ENCODE measurements at regions not wholly inside any gene's neighbourhood (a gene's known extent, or its start where the extent isn't known, plus 50 kb on each side); places are given as distances from the start of the nearest gene placed in this dataset.

- H3K27me3 ChIP-seq (ENCODE audit: control insufficient read depth in 2 of 2, insufficient read depth in 2 of 2, low read length in 2 of 2) = no peaks in the 10 kb centered on the region
- H3K36me3 ChIP-seq (ENCODE audit: control insufficient read depth in 2 of 2, insufficient read depth in 2 of 2, low read length in 2 of 2) = no peaks in the 10 kb centered on the region
- no peaks in the 10 kb centered on the region for H3K9me3 ChIP-seq (ENCODE audit: control insufficient read depth in 2 of 2, low read length in 2 of 2)
- no peak overlapping the region for H3K9ac ChIP-seq (ENCODE audit: low read depth in 1 of 2, low read length in 2 of 2)
- H3K4me3 ChIP-seq (ENCODE audit: low read length in 2 of 2) = no peak overlapping the region
- no peak overlapping the region for H3K27ac ChIP-seq (ENCODE audit: low read depth in 2 of 2, low read length in 2 of 2)
- no peaks in the 10 kb centered on the region for H3K4me1 ChIP-seq (ENCODE audit: control insufficient read depth in 2 of 2, insufficient read depth in 2 of 2, low read length in 2 of 2)
Measured at GRCh38 chr18:67354692-67355091, 161.8 kb downstream of the DSEL start.

GRCh38 chr18:67354091-67354490 lies 162.4 kb downstream of the DSEL start:
- Histone ChIP-seq H3K27ac (ENCODE audit: low read depth in 2 of 2, low read length in 2 of 2) (no peak overlapping the region), H3K9me3 (ENCODE audit: control insufficient read depth in 2 of 2, low read length in 2 of 2) (no peaks in the 10 kb centered on the region), H3K27me3 (ENCODE audit: control insufficient read depth in 2 of 2, insufficient read depth in 2 of 2, low read length in 2 of 2) (no peaks in the 10 kb centered on the region), H3K4me1 (ENCODE audit: control insufficient read depth in 2 of 2, insufficient read depth in 2 of 2, low read length in 2 of 2) (no peaks in the 10 kb centered on the region), H3K36me3 (ENCODE audit: control insufficient read depth in 2 of 2, insufficient read depth in 2 of 2, low read length in 2 of 2) (no peaks in the 10 kb centered on the region), H3K4me3 (ENCODE audit: low read length in 2 of 2) (no peak overlapping the region), H3K9ac (ENCODE audit: low read depth in 1 of 2, low read length in 2 of 2) (no peak overlapping the region)

- Histone ChIP-seq H3K9ac (ENCODE audit: low read depth in 1 of 2, low read length in 2 of 2) (no peak overlapping the region), H3K4me1 (ENCODE audit: control insufficient read depth in 2 of 2, insufficient read depth in 2 of 2, low read length in 2 of 2) (no peaks in the 10 kb centered on the region), H3K27me3 (ENCODE audit: control insufficient read depth in 2 of 2, insufficient read depth in 2 of 2, low read length in 2 of 2) (no peaks in the 10 kb centered on the region), H3K36me3 (ENCODE audit: control insufficient read depth in 2 of 2, insufficient read depth in 2 of 2, low read length in 2 of 2) (no peaks in the 10 kb centered on the region), H3K9me3 (ENCODE audit: control insufficient read depth in 2 of 2, low read length in 2 of 2) (no peaks in the 10 kb centered on the region), H3K27ac (ENCODE audit: low read depth in 2 of 2, low read length in 2 of 2) (no peak overlapping the region), H3K4me3 (ENCODE audit: low read length in 2 of 2) (no peak overlapping the region)
Measured at GRCh38 chr18:67347438-67347837, 169.1 kb downstream of the DSEL start.

GRCh38 chr18:67342159-67342558 lies 174.4 kb downstream of the DSEL start:
- no peak overlapping the region for H3K4me3 ChIP-seq (ENCODE audit: low read length in 2 of 2)
- no peaks in the 10 kb centered on the region for H3K9me3 ChIP-seq (ENCODE audit: control insufficient read depth in 2 of 2, low read length in 2 of 2)
- no peak overlapping the region for H3K27ac ChIP-seq (ENCODE audit: low read depth in 2 of 2, low read length in 2 of 2)
- H3K27me3 ChIP-seq (ENCODE audit: control insufficient read depth in 2 of 2, insufficient read depth in 2 of 2, low read length in 2 of 2) = no peaks in the 10 kb centered on the region
- no peak overlapping the region for H3K9ac ChIP-seq (ENCODE audit: low read depth in 1 of 2, low read length in 2 of 2)
- H3K4me1 ChIP-seq (ENCODE audit: control insufficient read depth in 2 of 2, insufficient read depth in 2 of 2, low read length in 2 of 2) = no peaks in the 10 kb centered on the region
- H3K36me3 ChIP-seq (ENCODE audit: control insufficient read depth in 2 of 2, insufficient read depth in 2 of 2, low read length in 2 of 2) = no peaks in the 10 kb centered on the region

- H3K9me3 ChIP-seq (ENCODE audit: control insufficient read depth in 2 of 2, low read length in 2 of 2) = no peaks in the 10 kb centered on the region
- no peak overlapping the region for H3K9ac ChIP-seq (ENCODE audit: low read depth in 1 of 2, low read length in 2 of 2)
- no peak overlapping the region for H3K4me3 ChIP-seq (ENCODE audit: low read length in 2 of 2)
Measured at GRCh38 chr18:67337696-67338095, 178.8 kb downstream of the DSEL start.

GRCh38 chr18:67331857-67332256 lies 184.7 kb downstream of the DSEL start:
- H3K27me3 ChIP-seq (ENCODE audit: control insufficient read depth in 2 of 2, insufficient read depth in 2 of 2, low read length in 2 of 2) = no peaks in the 10 kb centered on the region
- no peaks in the 10 kb centered on the region for H3K9me3 ChIP-seq (ENCODE audit: control insufficient read depth in 2 of 2, low read length in 2 of 2)
- H3K27ac ChIP-seq (ENCODE audit: low read depth in 2 of 2, low read length in 2 of 2) = no peak overlapping the region
- H3K4me3 ChIP-seq (ENCODE audit: low read length in 2 of 2) = no peak overlapping the region
- H3K4me1 ChIP-seq (ENCODE audit: control insufficient read depth in 2 of 2, insufficient read depth in 2 of 2, low read length in 2 of 2) = no peaks in the 10 kb centered on the region
- H3K9ac ChIP-seq (ENCODE audit: low read depth in 1 of 2, low read length in 2 of 2) = no peak overlapping the region
- H3K36me3 ChIP-seq (ENCODE audit: control insufficient read depth in 2 of 2, insufficient read depth in 2 of 2, low read length in 2 of 2) = no peaks in the 10 kb centered on the region

More at GRCh38 chr18:67337696-67338095, 178.8 kb downstream of the DSEL start:
- H3K27me3 ChIP-seq (ENCODE audit: control insufficient read depth in 2 of 2, insufficient read depth in 2 of 2, low read length in 2 of 2) = no peaks in the 10 kb centered on the region
- no peak overlapping the region for H3K27ac ChIP-seq (ENCODE audit: low read depth in 2 of 2, low read length in 2 of 2)
- H3K4me1 ChIP-seq (ENCODE audit: control insufficient read depth in 2 of 2, insufficient read depth in 2 of 2, low read length in 2 of 2) = no peaks in the 10 kb centered on the region
- no peaks in the 10 kb centered on the region for H3K36me3 ChIP-seq (ENCODE audit: control insufficient read depth in 2 of 2, insufficient read depth in 2 of 2, low read length in 2 of 2)

- no peaks in the 10 kb centered on the region for H3K9me3 ChIP-seq (ENCODE audit: control insufficient read depth in 2 of 2, low read length in 2 of 2)
- H3K36me3 ChIP-seq (ENCODE audit: control insufficient read depth in 2 of 2, insufficient read depth in 2 of 2, low read length in 2 of 2) = no peaks in the 10 kb centered on the region
- no peaks in the 10 kb centered on the region for H3K4me1 ChIP-seq (ENCODE audit: control insufficient read depth in 2 of 2, insufficient read depth in 2 of 2, low read length in 2 of 2)
- H3K4me3 ChIP-seq (ENCODE audit: low read length in 2 of 2) = no peak overlapping the region
- H3K27ac ChIP-seq (ENCODE audit: low read depth in 2 of 2, low read length in 2 of 2) = no peak overlapping the region
- H3K9ac ChIP-seq (ENCODE audit: low read depth in 1 of 2, low read length in 2 of 2) = no peak overlapping the region
- no peaks in the 10 kb centered on the region for H3K27me3 ChIP-seq (ENCODE audit: control insufficient read depth in 2 of 2, insufficient read depth in 2 of 2, low read length in 2 of 2)
Measured at GRCh38 chr18:67319109-67319508, 197.4 kb downstream of the DSEL start.

- no peak overlapping the region for H3K27ac ChIP-seq (ENCODE audit: low read depth in 2 of 2, low read length in 2 of 2)
- H3K4me1 ChIP-seq (ENCODE audit: control insufficient read depth in 2 of 2, insufficient read depth in 2 of 2, low read length in 2 of 2) = no peaks in the 10 kb centered on the region
- no peak overlapping the region for H3K9ac ChIP-seq (ENCODE audit: low read depth in 1 of 2, low read length in 2 of 2)
- H3K9me3 ChIP-seq (ENCODE audit: control insufficient read depth in 2 of 2, low read length in 2 of 2) = no peaks in the 10 kb centered on the region
- no peaks in the 10 kb centered on the region for H3K27me3 ChIP-seq (ENCODE audit: control insufficient read depth in 2 of 2, insufficient read depth in 2 of 2, low read length in 2 of 2)
- H3K36me3 ChIP-seq (ENCODE audit: control insufficient read depth in 2 of 2, insufficient read depth in 2 of 2, low read length in 2 of 2) = no peaks in the 10 kb centered on the region
- H3K4me3 ChIP-seq (ENCODE audit: low read length in 2 of 2) = no peak overlapping the region
Measured at GRCh38 chr18:67318651-67319050, 197.9 kb downstream of the DSEL start.

- Histone ChIP-seq H3K36me3 (ENCODE audit: control insufficient read depth in 2 of 2, insufficient read depth in 2 of 2, low read length in 2 of 2) (no peaks in the 10 kb centered on the region), H3K9me3 (ENCODE audit: control insufficient read depth in 2 of 2, low read length in 2 of 2) (no peaks in the 10 kb centered on the region), H3K4me3 (ENCODE audit: low read length in 2 of 2) (no peak overlapping the region), H3K4me1 (ENCODE audit: control insufficient read depth in 2 of 2, insufficient read depth in 2 of 2, low read length in 2 of 2) (no peaks in the 10 kb centered on the region), H3K27ac (ENCODE audit: low read depth in 2 of 2, low read length in 2 of 2) (no peak overlapping the region), H3K9ac (ENCODE audit: low read depth in 1 of 2, low read length in 2 of 2) (no peak overlapping the region), H3K27me3 (ENCODE audit: control insufficient read depth in 2 of 2, insufficient read depth in 2 of 2, low read length in 2 of 2) (no peaks in the 10 kb centered on the region)
Measured at GRCh38 chr18:67310826-67311225, 205.7 kb downstream of the DSEL start.

- Histone ChIP-seq H3K4me3 (ENCODE audit: low read length in 2 of 2) (no peak overlapping the region), H3K9me3 (ENCODE audit: control insufficient read depth in 2 of 2, low read length in 2 of 2) (no peaks in the 10 kb centered on the region), H3K36me3 (ENCODE audit: control insufficient read depth in 2 of 2, insufficient read depth in 2 of 2, low read length in 2 of 2) (no peaks in the 10 kb centered on the region), H3K9ac (ENCODE audit: low read depth in 1 of 2, low read length in 2 of 2) (no peak overlapping the region), H3K27ac (ENCODE audit: low read depth in 2 of 2, low read length in 2 of 2) (no peak overlapping the region), H3K4me1 (ENCODE audit: control insufficient read depth in 2 of 2, insufficient read depth in 2 of 2, low read length in 2 of 2) (no peaks in the 10 kb centered on the region), H3K27me3 (ENCODE audit: control insufficient read depth in 2 of 2, insufficient read depth in 2 of 2, low read length in 2 of 2) (no peaks in the 10 kb centered on the region)
Measured at GRCh38 chr18:67308819-67309218, 207.7 kb downstream of the DSEL start.

GRCh38 chr18:67305466-67305865 lies 211.1 kb downstream of the DSEL start:
- H3K4me3 ChIP-seq (ENCODE audit: low read length in 2 of 2) = no peak overlapping the region
- H3K36me3 ChIP-seq (ENCODE audit: control insufficient read depth in 2 of 2, insufficient read depth in 2 of 2, low read length in 2 of 2) = no peaks in the 10 kb centered on the region
- H3K9ac ChIP-seq (ENCODE audit: low read depth in 1 of 2, low read length in 2 of 2) = no peak overlapping the region
- no peaks in the 10 kb centered on the region for H3K9me3 ChIP-seq (ENCODE audit: control insufficient read depth in 2 of 2, low read length in 2 of 2)
- H3K4me1 ChIP-seq (ENCODE audit: control insufficient read depth in 2 of 2, insufficient read depth in 2 of 2, low read length in 2 of 2) = no peaks in the 10 kb centered on the region
- H3K27ac ChIP-seq (ENCODE audit: low read depth in 2 of 2, low read length in 2 of 2) = no peak overlapping the region
- H3K27me3 ChIP-seq (ENCODE audit: control insufficient read depth in 2 of 2, insufficient read depth in 2 of 2, low read length in 2 of 2) = no peaks in the 10 kb centered on the region

Measured in mucosa of rectum (tissue), 2 donors.